Neural crest cell (in vitro differentiated cells): ENCODE measurements at regions not wholly inside any gene's neighbourhood (a gene's known extent, or its start where the extent isn't known, plus 50 kb on each side); places are given as distances from the start of the nearest gene placed in this dataset.

Experiments
- DNase-seq: peaks from one replicate; pipeline ENCODE4 v3.0.0; 2021; ENCODE audit warnings: low read depth, mixed read lengths, low spot score
- H3K27ac Mint-ChIP-seq: one replicate; pipeline ENCODE4 v1.8.0; 2021; ENCODE audit warnings: mild to moderate bottlenecking, mixed read lengths; ENCODE audit not compliant: unreplicated experiment
- H3K27me3 Mint-ChIP-seq: 2 replicates; pipeline ENCODE4 v1.8.0; 2021; ENCODE audit warnings: low read depth, mild to moderate bottlenecking, mixed read lengths
- H3K36me3 Mint-ChIP-seq: 2 replicates; pipeline ENCODE4 v1.8.0; 2021; ENCODE audit warnings: low read depth, mild to moderate bottlenecking, mixed read lengths
- H3K4me1 Mint-ChIP-seq: 2 replicates; pipeline ENCODE4 v1.8.0; 2021; ENCODE audit warnings: mixed read lengths
- H3K4me3 Mint-ChIP-seq: one replicate; pipeline ENCODE4 v1.8.0; 2021; ENCODE audit warnings: mild to moderate bottlenecking, mixed read lengths
- H3K9me3 Mint-ChIP-seq: 2 replicates; pipeline ENCODE4 v1.8.0; 2021; ENCODE audit warnings: mixed read lengths
- CTCF ChIP-seq: fragments of 200-600 bp; sonication (generic); conservative IDR thresholded peaks from 2 replicates; pipeline ENCODE4 v1.5.0; 2021; ENCODE audit warnings: antibody characterized with exemption, mild to moderate bottlenecking

GRCh38 chr18:75129717-75130477 is 79.0 kb downstream of the PTGR3 start:
- H3K27ac Mint-ChIP-seq, result no peak overlapping the region
- no peak for TF ChIP-seq CTCF
- no peaks in the 10 kb centered on the region for H3K4me1 Mint-ChIP-seq
- no peak for DNase-seq
- H3K4me3 Mint-ChIP-seq, result no peak overlapping the region
- H3K36me3 Mint-ChIP-seq, result no peaks in the 10 kb centered on the region
- no peaks in the 10 kb centered on the region for H3K27me3 Mint-ChIP-seq
- H3K9me3 Mint-ChIP-seq, result peaks cover 3% of the 10 kb centered on the region

GRCh38 chr18:75128911-75129716 is 79.8 kb downstream of the PTGR3 start:
- no peak overlapping the region for H3K4me3 Mint-ChIP-seq
- no peaks in the 10 kb centered on the region for H3K27me3 Mint-ChIP-seq
- DNase-seq, result no peak
- peaks cover 3% of the 10 kb centered on the region for H3K9me3 Mint-ChIP-seq
- H3K27ac Mint-ChIP-seq, result no peak overlapping the region
- H3K4me1 Mint-ChIP-seq, result no peaks in the 10 kb centered on the region
- TF ChIP-seq CTCF, result no peak
- no peaks in the 10 kb centered on the region for H3K36me3 Mint-ChIP-seq

GRCh38 chr18:75128051-75128605 is 80.8 kb downstream of the PTGR3 start:
- Mint-ChIP-seq H3K27me3 (no peaks in the 10 kb centered on the region), H3K9me3 (peaks cover 3% of the 10 kb centered on the region), H3K4me1 (no peaks in the 10 kb centered on the region), H3K36me3 (no peaks in the 10 kb centered on the region), H3K27ac (no peak overlapping the region), H3K4me3 (no peak overlapping the region)
- no peak for TF ChIP-seq CTCF
- no peak for DNase-seq

GRCh38 chr18:75127143-75128021 is 81.6 kb downstream of the PTGR3 start:
- peaks cover 3% of the 10 kb centered on the region for H3K9me3 Mint-ChIP-seq
- no peak for DNase-seq
- H3K4me3 Mint-ChIP-seq, result no peak overlapping the region
- TF ChIP-seq CTCF, result no peak
- H3K36me3 Mint-ChIP-seq, result no peaks in the 10 kb centered on the region
- H3K27ac Mint-ChIP-seq, result no peak overlapping the region
- no peaks in the 10 kb centered on the region for H3K27me3 Mint-ChIP-seq
- no peaks in the 10 kb centered on the region for H3K4me1 Mint-ChIP-seq
